Stimulated activated naive CD8-positive, alpha-beta T cell treated with anti-CD3 and anti-CD28 coated beads, Interleukin-15, amount 100 ng/mL, for 72 hours (primary cell): ENCODE measurements at regions not wholly inside any gene's neighbourhood (a gene's known extent, or its start where the extent isn't known, plus 50 kb on each side); places are given as distances from the start of the nearest gene placed in this dataset.
A peak's percentile ranks its signal among the peaks of the same experiment; 100 is the strongest.
"Not testable (repeated sequence)": the region's sequence is repeated elsewhere in the genome, so short reads cannot be mapped to it uniquely, and the experiment has no call there.

Experiments
- ATAC-seq: fragments of 150-1000 bp; cut with Tn5 transposase; 2 replicates; pipeline ENCODE4 v1.10.0; 2021; ENCODE audit warnings: mild to moderate bottlenecking, moderate library complexity
- DNase-seq, 2 donors: peaks; one replicate each; pipeline ENCODE4 v3.0.0; 2021 to 2022
- H3K27ac Mint-ChIP-seq, 2 donors: one replicate each; pipeline ENCODE4 v1.8.0; 2022; ENCODE audit warnings: mild to moderate bottlenecking in 2 of 2, mixed read lengths in 2 of 2, moderate library complexity in 2 of 2
- H3K27me3 Mint-ChIP-seq: one replicate; pipeline ENCODE4 v1.8.0; 2022; ENCODE audit warnings: mixed read lengths
- H3K4me1 Mint-ChIP-seq: one replicate; pipeline ENCODE4 v1.8.0; 2022; ENCODE audit warnings: mild to moderate bottlenecking, mixed read lengths
- H3K4me3 Mint-ChIP-seq, 2 donors: one replicate each; pipeline ENCODE4 v1.8.0; 2022; ENCODE audit warnings: mild to moderate bottlenecking in 2 of 2, mixed read lengths in 2 of 2, moderate library complexity in 1 of 2
- H3K9me3 Mint-ChIP-seq, 2 donors: one replicate each; pipeline ENCODE4 v1.8.0; 2022; ENCODE audit warnings: mixed read lengths in 2 of 2

DNA sequence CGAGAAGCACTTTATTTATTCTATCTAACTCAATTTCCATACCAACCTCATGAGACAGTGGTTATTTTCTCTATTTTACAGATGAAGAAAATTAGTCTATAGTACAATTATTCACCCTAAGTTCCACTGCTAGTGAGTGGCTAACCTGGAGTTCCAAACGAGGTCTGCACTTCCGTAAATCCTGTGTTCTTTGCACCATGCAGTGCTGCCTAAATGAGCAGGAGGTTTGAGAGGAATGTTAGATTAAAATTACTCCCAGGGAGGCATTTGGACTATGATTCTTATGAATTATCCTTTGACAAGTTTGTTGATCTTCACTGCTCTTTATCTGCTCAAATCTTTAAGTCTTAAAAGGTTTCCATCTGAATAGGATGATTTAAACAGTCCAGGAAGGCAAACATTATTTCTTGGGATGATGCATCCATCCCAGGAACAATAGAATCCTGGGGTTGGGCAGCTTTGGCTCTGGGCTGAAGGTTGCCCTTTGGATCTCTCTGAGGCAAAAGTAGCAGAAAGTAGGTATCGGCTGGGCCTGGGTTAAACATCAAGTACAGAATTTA is 400.8 kb downstream of the REEP3 start:
- Mint-ChIP-seq H3K27ac (no peak overlapping the region), H3K9me3 (no peaks in the 10 kb centered on the region)
- no peak for ATAC-seq

DNA sequence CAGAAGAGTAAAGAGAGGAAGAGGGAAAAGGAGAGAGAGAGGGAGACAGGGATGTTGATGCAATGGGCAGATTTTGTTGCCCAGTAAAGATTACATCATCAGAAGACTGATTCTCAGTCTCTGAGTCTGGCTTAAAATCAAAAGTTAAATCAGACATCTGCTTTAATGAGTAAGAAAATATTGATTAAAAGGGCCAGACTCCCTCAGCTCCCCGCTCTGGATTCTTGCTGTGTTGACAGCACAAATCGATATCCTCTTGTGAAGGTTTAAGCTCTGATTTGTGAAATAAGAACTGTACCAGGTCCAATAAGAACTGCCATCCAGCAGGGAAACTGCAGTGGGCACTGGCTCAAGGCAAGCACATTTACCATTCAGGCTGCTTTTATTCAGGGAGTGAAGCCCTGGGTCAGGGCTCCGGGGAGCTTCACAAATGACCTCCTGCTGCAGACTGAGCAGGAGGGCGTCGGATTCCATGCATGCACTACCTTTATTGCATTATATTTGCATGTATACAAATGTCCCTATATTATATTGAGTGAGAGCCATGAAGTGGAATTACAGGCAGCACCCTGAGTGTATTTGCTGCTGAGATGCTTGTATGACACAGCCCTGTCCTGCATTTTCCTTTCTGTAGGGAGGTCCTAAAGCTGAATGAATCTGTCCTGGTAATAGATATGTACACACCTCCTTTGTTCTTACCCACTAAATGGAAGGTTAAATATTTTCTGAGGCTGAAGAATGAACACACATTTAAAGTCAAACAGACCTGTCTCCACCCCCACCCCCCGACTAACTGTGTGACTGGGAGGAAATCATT is 401.5 kb downstream of the REEP3 start:
- no peak overlapping the region for H3K4me3 Mint-ChIP-seq
- ATAC-seq (no peak), DNase-seq (no peak)
- no peaks in the 10 kb centered on the region for H3K9me3 Mint-ChIP-seq
- no peak overlapping the region for H3K27ac Mint-ChIP-seq
- H3K27me3 Mint-ChIP-seq, result peaks cover 25% of the 10 kb centered on the region
- no peaks in the 10 kb centered on the region for H3K4me1 Mint-ChIP-seq

More for the DNA sequence above, 400.8 kb downstream of the REEP3 start:
- H3K4me3 Mint-ChIP-seq, result no peak overlapping the region
- DNase-seq, result no peak
- H3K27me3 Mint-ChIP-seq, result peaks cover 25% of the 10 kb centered on the region
- no peaks in the 10 kb centered on the region for H3K4me1 Mint-ChIP-seq

- H3K4me3 Mint-ChIP-seq, result no peak overlapping the region
- H3K27me3 Mint-ChIP-seq, result peaks cover 15% of the 10 kb centered on the region
- H3K4me1 Mint-ChIP-seq, result no peaks in the 10 kb centered on the region
- no peak overlapping the region for H3K27ac Mint-ChIP-seq
- H3K9me3 Mint-ChIP-seq, result no peaks in the 10 kb centered on the region
- no peak for ATAC-seq
- DNase-seq, result no peak
Observed at GRCh38 chr10:63929831-63930467, 408.7 kb downstream of the REEP3 start.

GRCh38 chr10:63930584-63930983 is 409.4 kb downstream of the REEP3 start:
- no peak for ATAC-seq
- Mint-ChIP-seq H3K27ac (no peak overlapping the region), H3K4me3 (no peak overlapping the region), H3K27me3 (peaks cover 15% of the 10 kb centered on the region), H3K4me1 (no peaks in the 10 kb centered on the region), H3K9me3 (no peaks in the 10 kb centered on the region)
- no peak for DNase-seq

- no peak overlapping the region for H3K4me3 Mint-ChIP-seq
- H3K4me1 Mint-ChIP-seq, result no peaks in the 10 kb centered on the region
- H3K27me3 Mint-ChIP-seq, result peaks cover 5% of the 10 kb centered on the region
- no peaks in the 10 kb centered on the region for H3K9me3 Mint-ChIP-seq
- ATAC-seq (no peak), DNase-seq (no peak)
- H3K27ac Mint-ChIP-seq, result no peak overlapping the region
Observed at GRCh38 chr10:63935705-63936104, 414.5 kb downstream of the REEP3 start.

GRCh38 chr10:63940277-63940922 is 419.2 kb downstream of the REEP3 start:
- ATAC-seq, result no peak
- no peak overlapping the region for H3K4me3 Mint-ChIP-seq
- H3K27me3 Mint-ChIP-seq, result no peaks in the 10 kb centered on the region
- H3K27ac Mint-ChIP-seq, result no peak overlapping the region
- no peaks in the 10 kb centered on the region for H3K9me3 Mint-ChIP-seq
- DNase-seq, result no peak
- H3K4me1 Mint-ChIP-seq, result no peaks in the 10 kb centered on the region

DNA sequence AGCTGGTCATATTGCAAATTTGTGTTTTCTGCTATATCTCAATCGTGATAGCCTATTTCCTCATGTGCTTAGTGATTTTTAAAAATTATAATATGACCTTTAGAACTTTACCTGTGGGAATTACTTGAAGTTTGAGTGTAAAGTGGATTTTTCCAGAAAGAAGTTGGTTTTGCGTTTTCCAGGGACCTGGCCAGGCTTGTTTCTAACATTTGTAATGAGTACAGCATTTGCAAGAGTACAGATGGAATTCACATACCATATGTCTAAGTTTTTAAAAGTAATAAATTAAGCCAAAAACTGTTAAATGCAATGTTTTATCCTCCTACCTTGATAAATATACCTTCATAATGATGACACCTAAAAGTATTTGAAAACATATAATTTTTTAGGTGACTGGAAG is 443.2 kb downstream of the REEP3 start:
- Mint-ChIP-seq H3K9me3 (peaks cover under 1 to 2% of the 10 kb centered on the region in 2 donors), H3K4me1 (no peaks in the 10 kb centered on the region), H3K27me3 (peaks cover 2% of the 10 kb centered on the region), H3K27ac (no peak overlapping the region), H3K4me3 (no peak overlapping the region)
- no peak for ATAC-seq
- DNase-seq, result no peak

GRCh38 chr10:63965846-63966245 is 444.6 kb downstream of the REEP3 start:
- DNase-seq (no peak), ATAC-seq (no peak)
- Mint-ChIP-seq H3K4me3 (no peak overlapping the region), H3K9me3 (peaks cover 7 to 10% of the 10 kb centered on the region in 2 donors), H3K27ac (no peak overlapping the region), H3K4me1 (no peaks in the 10 kb centered on the region), H3K27me3 (no peaks in the 10 kb centered on the region)

- Mint-ChIP-seq H3K9me3 (peaks cover 7 to 10% of the 10 kb centered on the region in 2 donors), H3K27me3 (no peaks in the 10 kb centered on the region), H3K4me3 (no peak overlapping the region), H3K27ac (no peak overlapping the region), H3K4me1 (no peaks in the 10 kb centered on the region)
- ATAC-seq (peak; percentile 27), DNase-seq (no peak)
Observed at GRCh38 chr10:63972949-63973827, 452.0 kb downstream of the REEP3 start.

DNA sequence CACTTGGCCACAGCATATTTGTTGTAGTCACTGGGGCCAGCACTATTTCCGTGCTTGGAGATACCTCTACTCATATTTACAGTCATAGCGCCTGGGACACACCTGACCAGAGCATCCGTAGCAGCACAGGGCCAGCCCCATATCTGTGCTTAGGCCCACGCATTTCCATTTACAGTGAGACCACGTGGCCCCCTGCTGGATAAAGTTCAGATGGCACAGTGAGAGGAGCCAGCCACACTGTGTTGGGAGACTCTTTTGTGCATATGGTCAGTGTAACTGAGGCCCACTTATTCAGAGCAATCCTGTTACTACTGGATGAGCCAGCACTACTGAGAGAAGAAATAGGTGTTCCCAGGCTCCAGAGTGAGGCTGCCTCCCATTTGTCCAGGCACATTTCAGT is 455.3 kb downstream of the REEP3 start:
- Mint-ChIP-seq H3K4me3 (no peak overlapping the region), H3K27ac (no peak overlapping the region), H3K27me3 (peaks cover 8% of the 10 kb centered on the region), H3K9me3 (no peaks in the 10 kb centered on the region), H3K4me1 (no peaks in the 10 kb centered on the region)
- DNase-seq, result peak; percentile 38 to 39
- peak; percentile 76 for ATAC-seq

GRCh38 chr10:63977329-63977923 is 456.2 kb downstream of the REEP3 start:
- Mint-ChIP-seq H3K27ac (no peak overlapping the region), H3K9me3 (no peaks in the 10 kb centered on the region)
- DNase-seq, result peak; percentile 13 to 25

GRCh38 chr10:63980870-63981269 is 459.7 kb downstream of the REEP3 start:
- not testable (repeated sequence) for H3K4me3 Mint-ChIP-seq, DNase-seq, H3K4me1 Mint-ChIP-seq, ATAC-seq, H3K9me3 Mint-ChIP-seq, H3K27me3 Mint-ChIP-seq, H3K27ac Mint-ChIP-seq

More at GRCh38 chr10:63977329-63977923, 456.2 kb downstream of the REEP3 start:
- peaks cover 8% of the 10 kb centered on the region for H3K27me3 Mint-ChIP-seq
- H3K4me3 Mint-ChIP-seq, result peak overlapping the region in 1 of 2 donors; percentile 8
- ATAC-seq, result peak; percentile 41
- no peaks in the 10 kb centered on the region for H3K4me1 Mint-ChIP-seq

DNA sequence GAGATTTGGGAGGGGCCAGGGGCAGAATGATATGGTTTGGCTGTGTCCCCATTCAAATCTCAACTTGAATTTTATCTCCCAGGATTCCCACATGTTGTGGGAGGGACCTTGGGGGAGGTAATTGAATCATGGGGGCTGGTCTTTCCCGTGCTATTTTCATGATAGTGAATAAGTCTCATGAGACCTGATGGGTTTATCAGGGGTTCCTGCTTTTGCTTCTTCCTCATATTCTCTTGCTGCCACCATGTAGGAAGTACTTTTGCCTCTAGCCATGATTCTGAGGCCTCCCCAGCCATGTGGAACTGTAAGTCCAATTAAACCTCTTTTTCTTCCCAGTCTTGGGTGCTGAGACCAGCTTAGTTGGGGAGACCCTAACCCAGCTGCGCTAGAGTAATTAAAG is 462.9 kb downstream of the REEP3 start:
- H3K4me1 Mint-ChIP-seq, DNase-seq, H3K27me3 Mint-ChIP-seq, ATAC-seq, H3K27ac Mint-ChIP-seq, H3K9me3 Mint-ChIP-seq, H3K4me3 Mint-ChIP-seq: not testable (repeated sequence)

- Mint-ChIP-seq H3K4me1 (no peaks in the 10 kb centered on the region), H3K9me3 (peaks cover 5 to 7% of the 10 kb centered on the region in 2 donors)
- ATAC-seq, result no peak
Observed at GRCh38 chr10:63986536-63986935, 465.3 kb downstream of the REEP3 start.

DNA sequence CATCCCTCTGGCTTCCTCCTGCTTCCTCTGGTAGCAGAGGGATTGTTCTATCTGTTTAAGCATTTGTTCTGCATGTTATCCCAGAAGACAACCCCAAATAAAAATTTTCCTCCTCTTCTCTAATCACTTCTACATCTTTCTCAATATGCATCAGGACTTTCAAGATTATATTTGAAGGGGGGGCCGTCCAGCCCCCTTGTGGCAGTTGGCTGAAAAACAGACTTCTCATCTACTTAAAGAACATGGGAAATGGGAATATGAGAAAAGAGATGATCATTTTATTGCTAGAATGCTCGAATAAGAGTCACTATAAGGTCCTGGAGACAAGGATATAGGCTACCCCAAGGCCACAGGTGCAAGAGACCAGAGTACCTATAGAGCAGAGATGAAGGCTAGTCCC is 466.0 kb downstream of the REEP3 start:
- Mint-ChIP-seq H3K4me3 (no peak overlapping the region), H3K27ac (peak overlapping the region in 1 of 2 donors; percentile 36), H3K27me3 (no peaks in the 10 kb centered on the region), H3K4me1 (no peaks in the 10 kb centered on the region), H3K9me3 (peaks cover 5 to 7% of the 10 kb centered on the region in 2 donors)
- no peak for DNase-seq
- ATAC-seq, result no peak

More at GRCh38 chr10:63986536-63986935, 465.3 kb downstream of the REEP3 start:
- no peak overlapping the region for H3K4me3 Mint-ChIP-seq
- DNase-seq, result no peak
- no peak overlapping the region for H3K27ac Mint-ChIP-seq
- H3K27me3 Mint-ChIP-seq, result no peaks in the 10 kb centered on the region
